Activated CD4-positive, alpha-beta T cell treated with anti-CD3 and anti-CD28 coated beads, Interleukin-2, amount 10 ng/mL, durations not matched to agents 7 days and 5 days (primary cell): ENCODE measurements at regions not wholly inside any gene's neighbourhood (a gene's known extent, or its start where the extent isn't known, plus 50 kb on each side); places are given as distances from the start of the nearest gene placed in this dataset.
"Not testable (repeated sequence)": the region's sequence is repeated elsewhere in the genome, so short reads cannot be mapped to it uniquely, and the experiment has no call there.

ENCODE experiments used
- CTCF ChIA-PET: fragments of 350-600 bp; sonication (Branson Sonifier 250); formaldehyde crosslinking; loops from one replicate; lab custom pipeline; 2021; ENCODE audit warnings: antibody characterized with exemption; lab: Charles Lee
- POLR2A ChIA-PET: fragments of 350-600 bp; sonication (Branson Sonifier 250); formaldehyde crosslinking; loops from one replicate; lab custom pipeline; 2021; ENCODE audit warnings: antibody characterized with exemption; lab: Charles Lee
- DNase-seq: peaks from one replicate; pipeline ENCODE4 v3.0.0-alpha.2; 2020
- H3K27ac Mint-ChIP-seq: one replicate; pipeline ENCODE4 v1.8.0; 2021; ENCODE audit warnings: mild to moderate bottlenecking, moderate library complexity, mixed read lengths
- H3K27me3 Mint-ChIP-seq: one replicate; pipeline ENCODE4 v1.8.0; 2021; ENCODE audit warnings: mixed read lengths
- H3K36me3 Mint-ChIP-seq: one replicate; pipeline ENCODE4 v1.8.0; 2021; ENCODE audit warnings: low read depth, mixed read lengths
- H3K4me1 Mint-ChIP-seq: one replicate; pipeline ENCODE4 v1.8.0; 2021; ENCODE audit warnings: mixed read lengths
- H3K4me3 Mint-ChIP-seq: one replicate; pipeline ENCODE4 v1.8.0; 2021; ENCODE audit warnings: mild to moderate bottlenecking, moderate library complexity, mixed read lengths
- H3K9me3 Mint-ChIP-seq: one replicate; pipeline ENCODE4 v1.8.0; 2021; ENCODE audit warnings: mixed read lengths

DNA sequence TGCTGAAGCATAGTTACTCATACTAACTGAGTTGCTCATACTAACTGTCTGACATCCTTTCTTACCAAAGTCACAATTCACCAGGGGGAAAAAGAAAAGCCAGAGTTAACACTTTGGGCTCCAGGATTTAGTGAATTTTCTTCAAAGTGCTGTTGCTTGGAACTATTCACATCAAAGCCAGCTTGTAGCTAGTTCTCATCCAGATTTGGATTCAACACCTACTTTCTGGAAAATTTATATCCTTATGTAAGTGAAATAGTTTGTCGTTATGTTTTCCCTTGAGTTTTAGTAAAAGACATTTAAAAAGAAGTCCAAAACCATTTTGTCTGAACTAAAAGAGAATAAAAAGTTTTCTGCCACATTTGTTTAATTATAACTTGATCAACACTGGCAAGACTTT is 264.6 kb downstream of the BRINP2 start:
- CTCF ChIA-PET: no interaction called here
- Mint-ChIP-seq H3K36me3 (no peaks in the 10 kb centered on the region), H3K27me3 (no peaks in the 10 kb centered on the region), H3K4me1 (no peaks in the 10 kb centered on the region), H3K27ac (no peak overlapping the region), H3K9me3 (no peaks in the 10 kb centered on the region), H3K4me3 (no peak overlapping the region)
- DNase-seq: no peak
- POLR2A ChIA-PET: no interaction called here

DNA sequence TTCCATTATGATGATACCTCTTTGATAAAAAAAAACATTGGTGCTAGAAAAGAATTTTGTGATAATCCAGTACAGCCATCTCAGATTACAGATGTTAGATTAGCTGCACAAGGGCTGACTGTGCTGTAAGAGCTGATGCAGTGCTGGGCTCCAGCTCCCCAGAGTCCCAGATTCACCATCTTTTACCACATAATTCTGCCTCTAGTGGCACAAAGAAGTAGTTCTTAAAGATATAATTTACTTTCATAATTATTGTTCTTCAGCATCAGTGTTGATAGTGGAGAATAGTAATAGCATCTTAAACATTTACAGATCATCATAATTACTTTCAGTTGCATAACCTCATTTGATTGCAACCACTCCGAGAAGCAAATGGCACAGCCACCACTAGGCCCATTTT is 262.1 kb downstream of the BRINP2 start:
- DNase-seq: no peak
- Mint-ChIP-seq H3K36me3 (no peaks in the 10 kb centered on the region), H3K27ac (no peak overlapping the region), H3K4me3 (no peak overlapping the region), H3K9me3 (no peaks in the 10 kb centered on the region), H3K4me1 (no peaks in the 10 kb centered on the region), H3K27me3 (no peaks in the 10 kb centered on the region)
- ChIA-PET POLR2A (no interaction called here), CTCF (no interaction called here)

DNA sequence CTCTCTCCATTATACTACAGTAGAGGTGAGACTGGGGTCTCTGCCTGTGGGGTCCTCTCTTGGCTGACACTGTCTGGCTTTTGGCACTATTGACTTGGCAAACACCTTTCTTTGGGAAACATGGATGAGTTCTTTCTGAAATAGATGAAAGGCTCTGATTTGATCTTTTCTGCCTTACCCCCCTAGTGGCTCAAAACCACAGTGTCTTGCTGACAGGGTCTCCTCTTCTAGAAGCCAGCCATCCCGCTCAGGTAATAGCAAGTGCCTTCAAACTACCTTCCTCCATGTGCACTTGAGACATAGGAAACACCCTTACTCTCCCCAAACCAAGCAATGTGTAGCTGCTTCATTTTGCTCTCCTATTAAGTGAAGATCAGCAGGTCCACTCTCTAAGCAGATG is 260.4 kb downstream of the BRINP2 start:
- H3K27me3 Mint-ChIP-seq: no peaks in the 10 kb centered on the region
- H3K4me3 Mint-ChIP-seq: no peak overlapping the region
- H3K4me1 Mint-ChIP-seq: no peaks in the 10 kb centered on the region
- H3K36me3 Mint-ChIP-seq: no peaks in the 10 kb centered on the region
- H3K9me3 Mint-ChIP-seq: no peaks in the 10 kb centered on the region
- CTCF ChIA-PET: interaction anchor here (0.7 kb wide), 1 partner anchor 209 kb away, joined by 3 read pairs; no protein-coding TSS in a partner anchor
- H3K27ac Mint-ChIP-seq: no peak overlapping the region
- POLR2A ChIA-PET: no interaction called here
- DNase-seq: no peak

DNA sequence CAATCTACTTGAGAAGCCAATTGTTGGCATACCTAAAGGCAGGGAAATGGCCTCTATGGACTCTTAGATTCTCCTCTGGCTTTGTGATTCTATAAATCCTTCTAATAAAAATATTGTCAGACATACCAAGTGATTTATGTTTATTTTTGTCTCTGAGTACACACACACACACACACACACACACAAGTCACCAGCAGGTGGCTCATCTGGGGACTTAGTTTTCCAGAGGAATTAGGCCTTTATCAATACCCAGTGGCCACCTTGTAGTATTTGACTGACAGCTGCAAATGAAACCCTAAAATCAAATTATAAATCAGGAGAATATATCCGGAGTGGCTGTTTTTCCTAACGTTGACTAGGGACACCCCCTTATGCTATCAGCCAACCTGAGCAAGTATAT is 258.5 kb downstream of the BRINP2 start:
- ChIA-PET POLR2A (no interaction called here), CTCF (interaction anchor here (0.7 kb wide), 1 partner anchor 28 kb away, joined by 3 read pairs; no protein-coding TSS in a partner anchor)
- Mint-ChIP-seq H3K4me3 (no peak overlapping the region), H3K27me3 (no peaks in the 10 kb centered on the region), H3K4me1 (no peaks in the 10 kb centered on the region), H3K27ac (no peak overlapping the region), H3K36me3 (no peaks in the 10 kb centered on the region), H3K9me3 (peaks cover 3% of the 10 kb centered on the region)
- DNase-seq: no peak

DNA sequence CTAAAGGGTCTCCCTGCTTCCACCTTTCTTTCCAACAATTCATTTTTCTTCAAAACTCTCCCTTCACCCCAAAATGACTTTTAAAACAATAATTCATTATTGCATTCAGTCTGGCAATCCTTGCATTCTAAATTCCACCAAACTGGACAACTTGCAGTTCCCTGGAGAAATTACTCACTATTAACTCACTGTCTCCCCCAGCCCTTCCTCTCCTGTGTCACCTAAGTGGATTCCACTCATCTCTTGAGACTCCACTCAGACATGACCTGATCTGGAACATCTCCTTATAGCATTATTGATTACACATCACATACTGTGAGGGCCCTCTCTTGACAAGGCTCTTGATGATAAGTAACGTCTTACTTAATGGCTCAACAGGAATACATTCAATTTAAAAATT is 257.1 kb downstream of the BRINP2 start:
- ChIA-PET POLR2A (no interaction called here), CTCF (no interaction called here)
- Mint-ChIP-seq H3K27me3 (no peaks in the 10 kb centered on the region), H3K36me3 (no peaks in the 10 kb centered on the region), H3K4me1 (no peaks in the 10 kb centered on the region), H3K4me3 (no peak overlapping the region), H3K27ac (no peak overlapping the region), H3K9me3 (peaks cover 3% of the 10 kb centered on the region)
- no peak for DNase-seq

DNA sequence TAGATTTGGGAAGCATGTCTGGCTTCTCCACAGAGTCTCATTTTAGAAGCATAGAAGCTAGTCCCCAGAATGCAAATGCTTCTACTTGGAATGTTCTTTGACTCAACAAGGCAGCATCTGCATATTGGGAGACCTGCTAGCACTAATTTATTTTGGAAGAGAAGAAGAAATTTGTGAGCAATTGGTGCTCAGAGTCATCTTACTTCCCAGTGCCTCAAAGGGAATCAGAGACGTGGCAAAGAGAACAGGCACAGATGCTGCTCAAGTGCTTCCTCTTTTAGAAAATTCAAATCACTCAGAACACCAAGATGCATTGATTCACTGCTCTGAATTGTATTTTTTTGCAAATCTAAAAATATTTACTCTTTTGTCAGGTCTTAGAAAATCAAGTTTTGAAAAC is 255.7 kb downstream of the BRINP2 start:
- Mint-ChIP-seq H3K27ac (no peak overlapping the region), H3K9me3 (peaks cover 3% of the 10 kb centered on the region), H3K4me1 (no peaks in the 10 kb centered on the region), H3K36me3 (no peaks in the 10 kb centered on the region), H3K4me3 (no peak overlapping the region), H3K27me3 (no peaks in the 10 kb centered on the region)
- ChIA-PET POLR2A (no interaction called here), CTCF (no interaction called here)
- no peak for DNase-seq

DNA sequence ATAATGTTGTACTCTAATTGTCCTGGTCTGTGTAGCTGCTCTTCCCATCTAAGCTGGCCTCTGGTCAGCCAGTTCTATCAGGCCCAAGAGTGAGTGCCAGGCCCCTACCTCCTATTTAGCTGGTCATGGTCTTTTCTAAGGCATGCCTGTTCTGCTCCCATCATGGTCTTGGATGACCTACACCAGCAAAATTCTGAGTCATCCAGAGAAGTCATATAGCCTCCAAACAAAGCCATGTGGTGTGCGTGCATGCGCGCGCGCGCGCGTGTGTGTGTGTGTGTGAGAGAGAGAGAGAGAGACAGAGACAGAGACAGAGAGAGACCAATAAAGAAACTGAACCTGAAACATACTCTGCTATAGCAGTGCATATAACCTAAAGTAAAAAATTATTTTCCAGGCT is 254.4 kb downstream of the BRINP2 start:
- ChIA-PET POLR2A (no interaction called here), CTCF (interaction anchor here (0.9 kb wide), 1 partner anchor 23 kb away, joined by 4 read pairs; no protein-coding TSS in a partner anchor)
- Mint-ChIP-seq H3K9me3 (peaks cover 3% of the 10 kb centered on the region), H3K4me3 (no peak overlapping the region), H3K27ac (no peak overlapping the region), H3K4me1 (no peaks in the 10 kb centered on the region), H3K27me3 (no peaks in the 10 kb centered on the region), H3K36me3 (no peaks in the 10 kb centered on the region)
- DNase-seq: no peak

DNA sequence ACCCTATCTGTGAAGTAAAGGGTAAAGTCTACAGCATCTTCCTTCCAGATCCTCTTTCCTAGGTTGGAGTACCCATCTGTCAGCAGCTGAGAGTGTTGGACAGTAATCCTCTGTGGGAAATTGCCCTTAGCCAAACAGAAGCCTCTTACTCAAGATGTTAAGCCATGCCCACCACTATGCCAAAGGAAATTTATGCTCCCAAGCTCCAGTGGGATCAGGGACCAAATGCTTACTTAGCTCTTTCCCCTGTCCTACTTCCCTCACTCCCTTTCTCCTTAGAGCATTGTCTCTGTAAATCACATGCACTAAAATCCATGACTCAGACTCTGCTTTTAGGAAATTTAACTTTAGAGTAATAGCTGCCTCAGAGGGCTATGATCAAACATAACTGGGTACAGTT is 254.0 kb downstream of the BRINP2 start:
- no peak overlapping the region for H3K27ac Mint-ChIP-seq
- peaks cover 3% of the 10 kb centered on the region for H3K9me3 Mint-ChIP-seq
- ChIA-PET POLR2A (no interaction called here), CTCF (no interaction called here)
- H3K4me3 Mint-ChIP-seq: no peak overlapping the region
- no peaks in the 10 kb centered on the region for H3K36me3 Mint-ChIP-seq
- no peaks in the 10 kb centered on the region for H3K27me3 Mint-ChIP-seq
- no peaks in the 10 kb centered on the region for H3K4me1 Mint-ChIP-seq
- no peak for DNase-seq

DNA sequence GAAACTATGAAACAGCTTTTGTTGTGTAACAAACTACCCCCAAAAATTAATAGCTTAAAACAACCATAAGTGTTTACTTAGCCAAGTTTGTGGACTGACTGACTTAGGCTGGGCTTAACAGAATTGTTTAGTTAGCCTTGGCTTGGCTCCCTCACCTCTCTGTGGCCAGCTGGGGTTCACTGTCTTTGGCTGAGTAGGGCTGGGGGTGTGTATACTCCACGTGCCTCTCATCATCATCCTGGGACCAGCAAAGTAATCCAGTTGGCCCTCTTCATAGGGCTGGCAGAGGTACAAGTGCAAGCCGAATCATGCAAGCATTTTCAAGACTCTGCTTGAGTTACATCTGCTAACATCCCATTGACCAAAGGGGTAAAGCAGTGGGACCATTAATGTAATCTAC is 252.3 kb downstream of the BRINP2 start:
- POLR2A ChIA-PET: no interaction called here
- H3K27me3 Mint-ChIP-seq: no peaks in the 10 kb centered on the region
- CTCF ChIA-PET: no interaction called here
- no peaks in the 10 kb centered on the region for H3K4me1 Mint-ChIP-seq
- H3K9me3 Mint-ChIP-seq: peaks cover 3% of the 10 kb centered on the region
- no peaks in the 10 kb centered on the region for H3K36me3 Mint-ChIP-seq
- DNase-seq: no peak
- H3K4me3 Mint-ChIP-seq: no peak overlapping the region
- H3K27ac Mint-ChIP-seq: no peak overlapping the region

DNA sequence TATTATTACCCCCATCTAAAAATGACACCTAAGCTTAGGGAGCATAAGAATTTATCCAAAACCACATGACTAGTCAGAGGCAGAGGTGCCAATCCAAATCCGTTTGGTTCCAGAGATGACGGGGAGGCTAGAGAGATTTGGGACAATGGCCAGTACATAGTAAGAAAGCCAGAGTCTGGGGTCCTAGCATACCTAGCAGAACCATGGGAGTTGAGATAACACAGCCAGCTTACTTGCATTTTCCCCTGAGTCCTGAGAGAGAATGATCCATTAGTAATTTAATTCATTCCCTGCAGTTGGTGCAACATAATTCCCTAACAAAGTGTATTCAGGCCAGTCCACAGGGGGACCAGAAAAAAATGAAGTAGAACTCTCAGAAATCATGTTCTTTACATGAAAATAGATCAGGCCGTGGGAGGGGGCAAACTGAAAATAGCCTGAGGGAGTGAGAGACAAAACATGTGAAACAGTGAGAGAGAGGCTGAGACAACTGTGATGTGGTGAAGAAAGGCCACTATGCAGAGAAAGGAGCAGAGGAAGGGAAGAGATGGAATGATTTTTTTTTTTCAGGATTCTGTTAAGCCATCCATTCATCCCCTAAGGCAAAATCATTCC is 243.3 kb downstream of the BRINP2 start:
- no peaks in the 10 kb centered on the region for H3K4me1 Mint-ChIP-seq
- H3K27ac Mint-ChIP-seq: no peak overlapping the region
- no peak overlapping the region for H3K4me3 Mint-ChIP-seq
- CTCF ChIA-PET: no interaction called here
- POLR2A ChIA-PET: no interaction called here
- no peaks in the 10 kb centered on the region for H3K27me3 Mint-ChIP-seq
- H3K9me3 Mint-ChIP-seq: no peaks in the 10 kb centered on the region
- no peaks in the 10 kb centered on the region for H3K36me3 Mint-ChIP-seq
- no peak for DNase-seq

DNA sequence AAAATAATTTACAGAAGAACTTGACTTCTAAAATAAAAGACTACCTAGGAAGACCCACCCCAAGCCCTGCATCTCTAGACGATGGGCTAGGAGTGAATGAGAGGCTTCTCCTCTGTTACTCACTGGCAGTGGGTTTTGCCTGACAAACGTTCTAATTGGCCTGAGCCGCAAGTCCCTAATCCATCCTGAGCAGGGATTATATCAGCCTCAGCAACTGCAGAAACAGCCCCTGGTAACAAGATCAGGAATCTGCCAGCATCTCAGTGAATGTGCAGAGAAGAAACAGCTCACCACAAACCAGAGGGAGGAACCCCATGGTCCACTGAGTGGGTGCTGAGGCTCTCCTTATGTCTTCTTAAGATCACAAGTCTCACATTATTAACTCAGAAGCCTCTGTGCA is 240.6 kb downstream of the BRINP2 start:
- POLR2A ChIA-PET: no interaction called here
- Mint-ChIP-seq H3K36me3 (no peaks in the 10 kb centered on the region), H3K27ac (no peak overlapping the region)

DNA sequence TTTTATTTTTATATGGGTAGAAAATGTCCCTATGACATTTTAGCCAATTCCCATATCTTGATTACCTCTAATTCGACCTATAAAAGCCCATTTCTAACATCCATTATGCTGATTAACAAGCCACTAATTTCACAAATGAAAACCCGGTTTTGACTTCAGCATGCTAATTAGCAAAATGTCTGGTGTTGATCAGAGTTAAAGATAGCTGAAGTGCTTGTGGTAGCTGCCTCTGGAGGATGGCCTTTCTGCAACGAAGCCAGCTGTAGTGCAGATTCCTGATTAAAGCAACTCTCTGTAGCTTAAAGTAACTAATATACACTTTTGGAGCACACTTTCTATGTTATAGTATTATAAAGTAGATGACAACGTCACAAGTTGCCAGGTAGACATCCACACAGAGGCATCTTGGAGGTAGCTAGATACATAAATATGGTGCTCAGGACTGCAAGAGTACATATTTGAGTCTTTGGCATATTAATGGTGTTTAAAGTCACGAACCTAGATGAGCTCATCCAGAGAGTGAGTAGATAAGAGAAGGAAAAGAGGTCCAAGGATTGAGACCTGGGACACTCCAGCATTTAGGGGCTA is 239.5 kb downstream of the BRINP2 start:
- no peaks in the 10 kb centered on the region for H3K27me3 Mint-ChIP-seq
- H3K36me3 Mint-ChIP-seq: no peaks in the 10 kb centered on the region
- ChIA-PET CTCF (no interaction called here), POLR2A (no interaction called here)
- no peak overlapping the region for H3K4me3 Mint-ChIP-seq
- peaks cover 7% of the 10 kb centered on the region for H3K9me3 Mint-ChIP-seq
- H3K27ac Mint-ChIP-seq: no peak overlapping the region
- H3K4me1 Mint-ChIP-seq: no peaks in the 10 kb centered on the region
- no peak for DNase-seq

More for the DNA sequence above, 240.6 kb downstream of the BRINP2 start:
- CTCF ChIA-PET: no interaction called here
- Mint-ChIP-seq H3K4me3 (no peak overlapping the region), H3K4me1 (no peaks in the 10 kb centered on the region), H3K9me3 (peaks cover 7% of the 10 kb centered on the region), H3K27me3 (no peaks in the 10 kb centered on the region)
- DNase-seq: no peak

DNA sequence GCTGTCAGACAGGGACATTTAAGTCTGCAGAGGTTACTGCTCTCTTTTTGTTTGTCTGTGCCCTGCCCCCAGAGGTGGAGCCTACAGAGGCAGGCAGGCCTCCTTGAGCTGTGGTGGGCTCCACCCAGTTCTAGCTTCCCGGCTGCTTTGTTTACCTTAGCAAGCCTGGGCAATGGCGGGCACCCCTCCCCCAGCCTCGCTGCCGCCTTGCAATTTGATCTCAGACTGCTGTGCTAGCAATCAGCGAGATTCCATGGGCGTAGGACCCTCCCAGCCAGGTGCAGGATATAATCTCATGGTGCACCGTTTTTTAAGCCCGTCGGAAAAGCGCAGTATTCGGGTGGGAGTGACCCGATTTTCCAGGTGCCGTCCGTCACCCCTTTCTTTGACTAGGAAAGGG is 235.6 kb downstream of the BRINP2 start:
- H3K9me3 Mint-ChIP-seq, H3K36me3 Mint-ChIP-seq, POLR2A ChIA-PET, H3K27ac Mint-ChIP-seq, H3K4me1 Mint-ChIP-seq, CTCF ChIA-PET, H3K4me3 Mint-ChIP-seq, DNase-seq, H3K27me3 Mint-ChIP-seq: not testable (repeated sequence)

DNA sequence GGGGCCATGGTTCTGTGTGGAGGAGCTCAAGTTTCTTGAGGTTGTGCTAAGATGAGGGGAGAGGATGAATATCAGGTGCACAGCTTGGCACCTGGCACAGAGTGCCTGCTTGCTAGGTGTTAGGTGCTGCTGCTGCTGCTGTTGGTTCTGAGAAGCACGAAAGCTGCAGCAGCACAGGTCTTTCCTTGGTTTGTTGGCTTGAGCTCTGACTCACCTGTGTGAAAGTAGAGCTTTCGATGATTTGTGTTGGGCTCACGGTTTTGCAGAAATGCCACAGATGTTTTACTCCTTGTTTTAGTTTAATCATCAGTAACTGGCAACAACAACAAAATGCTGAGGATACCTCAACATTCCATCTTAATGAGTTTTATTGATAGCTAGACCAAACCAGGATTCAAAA is 221.6 kb downstream of the BRINP2 start:
- Mint-ChIP-seq H3K36me3 (no peaks in the 10 kb centered on the region), H3K9me3 (no peaks in the 10 kb centered on the region), H3K27ac (no peak overlapping the region), H3K4me1 (no peaks in the 10 kb centered on the region), H3K4me3 (no peak overlapping the region), H3K27me3 (no peaks in the 10 kb centered on the region)
- DNase-seq: no peak
- ChIA-PET POLR2A (no interaction called here), CTCF (no interaction called here)
